ENCODE measurements at regions not wholly inside any gene's neighbourhood (a gene's known extent, or its start where the extent isn't known, plus 50 kb on each side); places are given as distances from the start of the nearest gene placed in this dataset.
"Not testable (repeated sequence)": the region's sequence is repeated elsewhere in the genome, so short reads cannot be mapped to it uniquely, and the experiment has no call there.

- no peak for DNase-seq
These were observed 747.4 kb downstream of the UQCRFS1 start for GRCh38 chr19:28465371-28466086.

DNA sequence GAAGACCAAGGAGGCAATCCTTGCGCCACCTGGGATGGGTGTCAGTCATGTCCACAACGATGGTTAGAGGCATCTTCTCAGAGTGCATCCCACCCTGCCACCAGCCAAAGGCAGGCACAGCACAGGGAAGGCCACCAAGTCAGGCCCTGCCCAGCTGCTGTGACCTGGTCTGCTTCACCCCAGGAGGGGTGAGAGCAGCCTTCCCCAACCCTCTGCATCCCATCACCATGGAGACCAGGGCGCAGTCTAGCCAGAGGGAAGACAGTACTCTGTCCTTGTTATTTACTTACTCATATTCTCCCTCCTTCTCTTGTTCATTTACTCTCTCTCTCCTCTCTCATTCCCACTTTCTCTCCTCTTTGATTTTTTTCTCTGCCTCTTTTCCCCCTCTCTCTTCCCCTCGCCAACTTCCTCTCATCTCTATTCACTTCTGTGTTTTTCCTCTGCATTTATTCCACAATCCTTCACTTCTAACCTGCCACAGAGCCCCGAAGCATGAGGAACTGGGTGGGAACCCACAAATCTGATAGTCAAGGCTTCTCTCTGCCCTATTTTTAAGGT, 749.4 kb downstream of the UQCRFS1 start:
- no peak for DNase-seq

- DNase-seq = no peak
These were observed 755.3 kb downstream of the UQCRFS1 start for GRCh38 chr19:28457620-28458019.

- no peak for DNase-seq
These were observed 756.1 kb downstream of the UQCRFS1 start for GRCh38 chr19:28456708-28457320.

- no peak for DNase-seq
These were observed 756.7 kb downstream of the UQCRFS1 start for GRCh38 chr19:28456252-28456651.

DNA sequence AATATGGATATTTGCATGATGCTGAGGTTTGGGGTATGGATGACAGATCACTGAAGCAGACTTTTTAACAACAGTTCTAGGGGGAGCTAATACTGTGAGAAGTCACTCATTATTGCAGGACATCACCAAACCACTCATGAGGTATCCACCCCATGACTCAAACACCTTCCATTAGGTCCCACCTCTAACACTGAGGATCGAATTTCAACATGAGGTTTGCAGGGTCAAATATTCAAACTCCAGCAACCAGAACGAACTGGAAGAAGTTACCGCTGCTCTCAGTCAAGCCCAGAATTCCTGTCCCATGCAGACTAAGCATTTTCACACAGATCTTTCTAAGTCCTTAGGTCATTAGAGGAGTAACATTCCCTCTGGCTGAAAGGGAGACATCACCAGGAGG, 758.9 kb downstream of the UQCRFS1 start:
- no peak for DNase-seq

DNA sequence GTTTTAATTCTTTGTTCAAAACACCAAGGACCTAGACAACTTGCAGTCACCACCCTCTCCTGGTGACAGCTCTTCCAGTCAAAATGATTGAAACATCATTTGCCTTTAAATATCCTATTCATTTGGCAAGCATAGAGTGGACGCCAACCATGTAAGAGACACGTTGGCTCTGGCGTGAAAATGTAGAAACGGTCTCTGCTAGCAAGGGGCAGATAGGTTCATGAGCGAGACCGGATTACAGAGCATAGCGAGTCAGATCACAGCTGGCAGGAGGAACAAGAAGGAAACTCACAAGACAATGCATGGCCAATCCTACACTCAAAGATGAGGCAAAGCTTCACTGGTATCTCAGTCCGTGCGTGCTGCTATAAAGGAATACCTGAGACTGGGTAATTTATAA, 759.5 kb downstream of the UQCRFS1 start:
- no peak for DNase-seq

- no peak for DNase-seq
These were observed 763.1 kb downstream of the UQCRFS1 start for GRCh38 chr19:28449803-28450202.

- DNase-seq = no peak
These were observed 766.4 kb downstream of the UQCRFS1 start for GRCh38 chr19:28446511-28446910.

DNA sequence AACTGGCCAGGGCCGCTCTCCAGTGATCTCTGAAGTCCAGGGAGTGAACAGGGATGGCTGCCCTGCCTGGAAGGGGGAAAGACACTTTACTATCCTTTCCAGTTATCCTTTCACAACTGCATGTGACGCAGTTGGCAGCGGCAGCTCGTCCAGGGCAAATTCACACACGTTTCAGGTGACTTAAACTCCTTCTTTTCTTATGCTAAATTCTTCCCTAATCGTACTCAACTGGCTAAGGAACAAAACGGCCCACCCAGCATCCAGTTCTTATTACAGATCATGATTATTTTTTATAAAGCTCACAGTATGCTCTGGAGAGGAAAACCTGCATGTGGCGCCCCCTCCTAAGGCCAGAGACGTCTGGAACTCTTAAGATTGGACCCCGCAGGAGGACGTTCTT, 767.1 kb downstream of the UQCRFS1 start:
- no peak for DNase-seq

DNA sequence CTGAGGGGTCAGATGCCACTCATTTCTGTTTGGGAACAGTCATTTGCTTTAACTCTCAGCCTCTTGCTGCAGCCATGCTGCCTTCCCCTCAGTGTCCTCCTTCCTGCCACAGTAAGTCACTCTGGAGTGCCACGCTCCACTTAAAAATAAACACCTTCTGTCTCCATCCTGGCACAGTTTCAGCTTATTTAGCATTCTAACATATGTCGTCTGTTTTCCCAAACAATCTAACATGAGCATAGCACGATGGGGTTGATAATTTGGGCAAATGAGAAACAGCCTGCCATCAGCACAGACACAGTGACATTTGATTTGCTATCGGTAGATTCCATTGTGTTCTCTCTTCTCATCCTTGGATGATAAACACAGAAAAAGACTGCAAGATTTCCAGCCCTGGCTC, 768.6 kb downstream of the UQCRFS1 start:
- no peak for DNase-seq

DNA sequence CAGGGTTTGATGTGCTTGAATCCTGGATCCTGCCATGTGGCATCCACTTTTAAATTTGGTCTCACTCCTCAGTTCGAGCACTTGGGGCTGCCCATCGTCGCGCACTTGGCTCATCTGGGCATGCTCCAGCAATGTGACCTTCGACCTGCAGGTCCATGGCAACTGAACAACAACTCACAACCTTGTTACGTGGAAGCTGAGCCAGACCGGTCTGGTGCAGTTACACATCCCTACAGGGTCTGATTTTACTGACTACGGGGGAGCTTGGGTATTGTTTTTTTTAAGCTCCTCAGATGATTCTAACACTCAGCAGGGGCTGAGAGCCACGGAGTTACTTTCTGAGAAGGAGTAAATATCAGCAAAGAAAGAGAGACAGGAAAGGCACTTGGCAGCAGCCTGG, 769.6 kb downstream of the UQCRFS1 start:
- DNase-seq = no peak

DNA sequence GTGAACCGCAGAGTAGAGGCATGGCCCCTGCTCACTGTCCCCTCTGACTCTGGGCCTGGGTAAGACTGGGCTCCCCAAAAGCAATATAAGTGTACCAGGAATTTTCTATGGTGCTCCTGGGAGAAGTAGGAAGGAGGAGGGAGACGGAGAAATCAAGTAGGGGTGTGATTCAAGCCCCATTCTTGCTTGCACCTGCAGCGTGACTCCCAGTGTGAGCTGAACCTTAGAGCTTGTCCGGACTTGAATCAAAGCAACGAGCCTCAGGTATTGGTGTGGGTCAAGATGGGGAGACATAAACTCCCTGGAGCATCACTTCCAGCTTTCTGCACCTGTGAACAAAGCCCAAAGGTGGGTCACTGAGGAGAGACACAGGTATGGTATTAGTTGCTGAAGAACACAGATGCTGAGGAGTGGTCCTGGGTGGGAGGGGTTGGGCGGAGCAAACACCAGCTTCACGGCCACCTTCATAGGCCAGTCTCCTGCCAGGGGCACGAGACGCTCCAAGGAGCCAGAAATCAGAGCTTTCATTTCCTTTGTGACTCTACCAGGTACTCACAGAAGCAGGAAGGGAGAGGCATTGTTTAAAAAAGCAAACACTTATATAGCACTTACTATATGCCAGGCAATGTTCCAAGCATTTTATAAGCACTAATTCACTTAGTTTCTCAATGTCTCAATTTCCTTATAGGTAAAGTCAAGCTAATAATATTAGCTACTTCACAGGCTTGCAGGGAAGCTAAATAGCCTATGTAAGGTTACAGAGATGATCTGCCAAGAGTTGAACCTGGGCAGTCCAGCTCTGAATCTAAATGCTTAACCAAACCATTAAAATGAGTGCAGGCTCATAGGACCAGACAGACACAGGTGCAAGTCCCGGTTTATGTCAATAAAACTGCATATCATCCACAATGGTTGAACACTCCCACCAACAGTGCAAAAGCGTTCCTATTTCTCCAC, 775.3 kb downstream of the UQCRFS1 start:
- no peak for DNase-seq

GRCh38 chr19:28436320-28436719, 776.6 kb downstream of the UQCRFS1 start:
- no peak for DNase-seq

DNA sequence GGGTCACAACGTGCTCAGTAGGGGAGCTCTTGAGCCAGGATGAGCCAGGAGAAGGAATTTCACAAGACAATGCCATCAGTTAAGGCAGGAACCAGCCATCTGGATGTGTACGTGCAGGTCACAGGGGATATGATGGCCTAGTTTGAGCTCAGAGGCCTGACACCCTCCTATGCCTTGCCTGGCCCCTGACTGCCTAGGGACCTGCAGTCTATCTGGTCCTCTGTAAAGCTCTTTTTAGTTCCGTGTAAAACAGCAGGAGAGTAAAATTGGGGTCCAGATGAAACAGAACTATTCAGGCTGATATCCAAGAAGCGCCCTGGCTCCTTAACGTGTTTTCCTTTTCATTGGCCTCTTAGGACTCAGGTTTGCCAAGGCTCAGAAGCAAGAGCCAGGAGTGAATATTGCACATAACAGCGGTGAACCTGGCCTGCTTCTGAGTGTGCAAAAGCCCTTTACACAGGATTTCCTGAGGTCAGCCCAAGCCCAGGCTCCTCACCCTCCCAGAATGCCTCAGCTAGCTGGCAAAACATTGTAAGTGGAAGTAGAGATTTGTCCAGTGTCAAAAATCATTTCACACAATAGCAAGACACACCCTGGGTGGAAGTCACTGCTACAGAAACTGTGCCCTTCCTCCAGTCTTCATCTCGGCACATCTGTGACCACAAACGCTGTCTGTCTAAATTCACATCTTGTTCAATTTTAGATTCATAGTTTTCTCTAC, 777.2 kb downstream of the UQCRFS1 start:
- DNase-seq = no peak

- DNase-seq = not testable (repeated sequence)
These were observed 778.2 kb downstream of the UQCRFS1 start for GRCh38 chr19:28434794-28435193.

- not testable (repeated sequence) for DNase-seq
These were observed 778.6 kb downstream of the UQCRFS1 start for GRCh38 chr19:28434365-28434764.

GRCh38 chr19:28433166-28433565, 779.8 kb downstream of the UQCRFS1 start:
- peak; percentile 41 for DNase-seq

- DNase-seq = no peak
These were observed 782.7 kb downstream of the UQCRFS1 start for GRCh38 chr19:28430214-28430613.

- DNase-seq = no peak
These were observed 783.6 kb downstream of the UQCRFS1 start for GRCh38 chr19:28429356-28429755.

GRCh38 chr19:28428663-28429348, 784.1 kb downstream of the UQCRFS1 start:
- DNase-seq = no peak

All from fibroblast of skin of abdomen (primary cell).